ENCODE measurements at regions not wholly inside any gene's neighbourhood (a gene's known extent, or its start where the extent isn't known, plus 50 kb on each side); places are given as distances from the start of the nearest gene placed in this dataset.

- ChIA-PET POLR2A (no interaction called here), CTCF (no interaction called here)
- no peak overlapping the region for H3K4me3 Mint-ChIP-seq
- no peaks in the 10 kb centered on the region for H3K4me1 Mint-ChIP-seq
- no peaks in the 10 kb centered on the region for H3K9me3 ChIP-seq
- no CpG with 5 or more reads among the region's 2 CpGs for WGBS (ENCODE audit: insufficient coverage)
- no peaks in the 10 kb centered on the region for H3K36me3 ChIP-seq (ENCODE audit: control insufficient read depth in 2 of 2, extremely low read depth in 1 of 2, insufficient read depth in 1 of 2, low read length in 1 of 2)
- H3K27ac ChIP-seq (ENCODE audit: low read length), result no peak overlapping the region
- H3K4me1 ChIP-seq (ENCODE audit: control insufficient read depth in 1 of 2, extremely low read depth in 1 of 2, insufficient read depth in 2 of 2, low read length in 2 of 2), result no peaks in the 10 kb centered on the region
- H3K9me3 Mint-ChIP-seq, result peaks cover 4 to 8% (median 5%) of the 10 kb centered on the region in 3 donors
- H3K36me3 Mint-ChIP-seq, result no peaks in the 10 kb centered on the region
- H3K27me3 ChIP-seq (replicated peaks in 1 of 2; ENCODE audit: control insufficient read depth in 2 of 2, extremely low read depth in 1 of 2, insufficient read depth in 2 of 2, low read length in 1 of 2), result no peaks in the 10 kb centered on the region
- no peak overlapping the region for H3K27ac Mint-ChIP-seq
- no peaks in the 10 kb centered on the region for H3K27me3 Mint-ChIP-seq
- ATAC-seq (replicated peaks in 1 of 4) (no peak), DNase-seq (no peak)
- H3K4me3 ChIP-seq (ENCODE audit: control insufficient read depth in 1 of 2, extremely low read depth in 1 of 2, low read length in 1 of 2), result no peak overlapping the region
Measured at GRCh38 chr4:117512414-117512813, 427.0 kb upstream of the TRAM1L1 start.

GRCh38 chr4:117514391-117515175 is 429.2 kb upstream of the TRAM1L1 start:
- ATAC-seq (replicated peaks in 1 of 4) (no peak), DNase-seq (no peak)
- Mint-ChIP-seq H3K27ac (no peak overlapping the region), H3K9me3 (peaks cover 5 to 17% (median 12%) of the 10 kb centered on the region in 3 donors), H3K27me3 (no peaks in the 10 kb centered on the region), H3K4me3 (no peak overlapping the region), H3K36me3 (no peaks in the 10 kb centered on the region), H3K4me1 (no peaks in the 10 kb centered on the region)
- no peaks in the 10 kb centered on the region for H3K9me3 ChIP-seq
- no peak overlapping the region for H3K4me3 ChIP-seq (ENCODE audit: control insufficient read depth in 1 of 2, extremely low read depth in 1 of 2, low read length in 1 of 2)
- H3K4me1 ChIP-seq (ENCODE audit: control insufficient read depth in 1 of 2, extremely low read depth in 1 of 2, insufficient read depth in 2 of 2, low read length in 2 of 2), result no peaks in the 10 kb centered on the region
- H3K27ac ChIP-seq (ENCODE audit: low read length), result no peak overlapping the region
- ChIA-PET POLR2A (no interaction called here), CTCF (no interaction called here)
- no peaks in the 10 kb centered on the region for H3K36me3 ChIP-seq (ENCODE audit: control insufficient read depth in 2 of 2, extremely low read depth in 1 of 2, insufficient read depth in 1 of 2, low read length in 1 of 2)
- H3K27me3 ChIP-seq (replicated peaks in 1 of 2; ENCODE audit: control insufficient read depth in 2 of 2, extremely low read depth in 1 of 2, insufficient read depth in 2 of 2, low read length in 1 of 2), result no peaks in the 10 kb centered on the region

DNA sequence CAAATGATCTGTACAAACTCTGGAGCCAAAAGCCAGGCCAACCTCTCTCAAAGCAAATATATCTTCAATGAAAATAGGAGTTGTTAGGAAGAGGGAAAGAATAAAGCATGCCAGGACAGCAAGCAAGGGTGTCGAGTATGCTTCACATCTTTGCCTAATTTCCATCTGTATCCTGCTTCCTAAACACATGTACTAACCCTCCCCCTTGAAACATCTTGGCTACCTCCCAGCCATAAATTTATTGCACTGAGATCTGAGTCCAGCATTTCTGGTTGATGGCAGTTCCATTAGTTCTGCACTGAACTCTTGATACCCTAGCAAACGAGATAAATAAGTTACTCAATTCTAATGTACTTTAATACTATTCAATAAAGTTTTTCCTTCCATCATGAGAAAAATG is 430.5 kb upstream of the TRAM1L1 start:
- no peaks in the 10 kb centered on the region for H3K36me3 ChIP-seq (ENCODE audit: control insufficient read depth in 2 of 2, extremely low read depth in 1 of 2, insufficient read depth in 1 of 2, low read length in 1 of 2)
- H3K9me3 ChIP-seq, result no peaks in the 10 kb centered on the region
- ChIA-PET POLR2A (no interaction called here), CTCF (no interaction called here)
- H3K4me1 ChIP-seq (ENCODE audit: control insufficient read depth in 1 of 2, extremely low read depth in 1 of 2, insufficient read depth in 2 of 2, low read length in 2 of 2), result no peaks in the 10 kb centered on the region
- H3K27me3 ChIP-seq (replicated peaks in 1 of 2; ENCODE audit: control insufficient read depth in 2 of 2, extremely low read depth in 1 of 2, insufficient read depth in 2 of 2, low read length in 1 of 2), result no peaks in the 10 kb centered on the region
- Mint-ChIP-seq H3K27me3 (no peaks in the 10 kb centered on the region), H3K36me3 (no peaks in the 10 kb centered on the region), H3K4me1 (no peaks in the 10 kb centered on the region), H3K27ac (no peak overlapping the region), H3K9me3 (peaks cover 5 to 23% (median 19%) of the 10 kb centered on the region in 3 donors), H3K4me3 (no peak overlapping the region)
- no CpG with 5 or more reads among the region's 2 CpGs for WGBS (ENCODE audit: insufficient coverage)
- DNase-seq (no peak), ATAC-seq (replicated peaks in 1 of 4) (no peak)
- no peak overlapping the region for H3K4me3 ChIP-seq (ENCODE audit: control insufficient read depth in 1 of 2, extremely low read depth in 1 of 2, low read length in 1 of 2)
- H3K27ac ChIP-seq (ENCODE audit: low read length), result no peak overlapping the region

- no peak for ATAC-seq (replicated peaks in 1 of 4)
- no peak for DNase-seq
- Histone ChIP-seq H3K27me3 (replicated peaks in 1 of 2; ENCODE audit: control insufficient read depth in 2 of 2, extremely low read depth in 1 of 2, insufficient read depth in 2 of 2, low read length in 1 of 2) (no peaks in the 10 kb centered on the region), H3K9me3 (no peaks in the 10 kb centered on the region), H3K4me1 (ENCODE audit: control insufficient read depth in 1 of 2, extremely low read depth in 1 of 2, insufficient read depth in 2 of 2, low read length in 2 of 2) (no peaks in the 10 kb centered on the region), H3K36me3 (ENCODE audit: control insufficient read depth in 2 of 2, extremely low read depth in 1 of 2, insufficient read depth in 1 of 2, low read length in 1 of 2) (no peaks in the 10 kb centered on the region), H3K27ac (ENCODE audit: low read length) (no peak overlapping the region), H3K4me3 (ENCODE audit: control insufficient read depth in 1 of 2, extremely low read depth in 1 of 2, low read length in 1 of 2) (no peak overlapping the region)
- H3K4me3 Mint-ChIP-seq, result no peak overlapping the region
- no peaks in the 10 kb centered on the region for H3K36me3 Mint-ChIP-seq
- no peaks in the 10 kb centered on the region for H3K27me3 Mint-ChIP-seq
- H3K9me3 Mint-ChIP-seq, result peaks cover 0 to 6% (median 0%) of the 10 kb centered on the region in 3 donors
- no CpG with 5 or more reads among the region's 1 CpG for WGBS (ENCODE audit: insufficient coverage)
- no peaks in the 10 kb centered on the region for H3K4me1 Mint-ChIP-seq
- H3K27ac Mint-ChIP-seq, result no peak overlapping the region
- CTCF ChIA-PET, result no interaction called here
- POLR2A ChIA-PET, result no interaction called here
Measured at GRCh38 chr4:117527601-117528000, 442.2 kb upstream of the TRAM1L1 start.

- H3K27me3 Mint-ChIP-seq, result no peaks in the 10 kb centered on the region
- DNase-seq, result no peak
- H3K36me3 Mint-ChIP-seq, result no peaks in the 10 kb centered on the region
Measured at GRCh38 chr4:117529401-117529800, 444.0 kb upstream of the TRAM1L1 start.

GRCh38 chr4:117533501-117533900 is 448.1 kb upstream of the TRAM1L1 start:
- Histone ChIP-seq H3K4me3 (ENCODE audit: control insufficient read depth in 1 of 2, extremely low read depth in 1 of 2, low read length in 1 of 2) (no peak overlapping the region), H3K4me1 (ENCODE audit: control insufficient read depth in 1 of 2, extremely low read depth in 1 of 2, insufficient read depth in 2 of 2, low read length in 2 of 2) (no peaks in the 10 kb centered on the region), H3K9me3 (no peaks in the 10 kb centered on the region), H3K27ac (ENCODE audit: low read length) (no peak overlapping the region), H3K27me3 (replicated peaks in 1 of 2; ENCODE audit: control insufficient read depth in 2 of 2, extremely low read depth in 1 of 2, insufficient read depth in 2 of 2, low read length in 1 of 2) (no peaks in the 10 kb centered on the region), H3K36me3 (ENCODE audit: control insufficient read depth in 2 of 2, extremely low read depth in 1 of 2, insufficient read depth in 1 of 2, low read length in 1 of 2) (no peaks in the 10 kb centered on the region)
- H3K27ac Mint-ChIP-seq, result no peak overlapping the region
- no peaks in the 10 kb centered on the region for H3K4me1 Mint-ChIP-seq
- POLR2A ChIA-PET, result interaction anchor here (0.7 kb wide), 2 partner anchors 60 to 358 kb away, joined by 3 read pairs; no protein-coding TSS in a partner anchor
- H3K9me3 Mint-ChIP-seq, result peaks cover 0 to 13% (median 7%) of the 10 kb centered on the region in 3 donors
- no peak for ATAC-seq (replicated peaks in 1 of 4)
- H3K4me3 Mint-ChIP-seq, result no peak overlapping the region
- no peaks in the 10 kb centered on the region for H3K27me3 Mint-ChIP-seq
- CTCF ChIA-PET, result no interaction called here
- DNase-seq, result no peak
- WGBS (ENCODE audit: insufficient coverage), result 100% methylated on average over 1 of the region's 1 CpG
- H3K36me3 Mint-ChIP-seq, result no peaks in the 10 kb centered on the region

More at GRCh38 chr4:117529401-117529800, 444.0 kb upstream of the TRAM1L1 start:
- Histone ChIP-seq H3K36me3 (ENCODE audit: control insufficient read depth in 2 of 2, extremely low read depth in 1 of 2, insufficient read depth in 1 of 2, low read length in 1 of 2) (no peaks in the 10 kb centered on the region), H3K4me1 (ENCODE audit: control insufficient read depth in 1 of 2, extremely low read depth in 1 of 2, insufficient read depth in 2 of 2, low read length in 2 of 2) (no peaks in the 10 kb centered on the region), H3K9me3 (no peaks in the 10 kb centered on the region), H3K27ac (ENCODE audit: low read length) (no peak overlapping the region), H3K27me3 (replicated peaks in 1 of 2; ENCODE audit: control insufficient read depth in 2 of 2, extremely low read depth in 1 of 2, insufficient read depth in 2 of 2, low read length in 1 of 2) (no peaks in the 10 kb centered on the region), H3K4me3 (ENCODE audit: control insufficient read depth in 1 of 2, extremely low read depth in 1 of 2, low read length in 1 of 2) (no peak overlapping the region)
- Mint-ChIP-seq H3K27ac (no peak overlapping the region), H3K4me3 (no peak overlapping the region), H3K4me1 (no peaks in the 10 kb centered on the region), H3K9me3 (peaks cover 0 to 6% (median 3%) of the 10 kb centered on the region in 3 donors)
- no peak for ATAC-seq (replicated peaks in 1 of 4)
- 75% methylated on average over 2 of the region's 3 CpGs for WGBS (ENCODE audit: insufficient coverage)
- ChIA-PET POLR2A (interaction anchor here in 1 of 2 donors (0.7 kb wide), 1 partner anchor 1731 kb away, joined by 3 read pairs; no protein-coding TSS in a partner anchor), CTCF (no interaction called here)

Data from T-cell (primary cell).